Renal cortex interstitium (tissue), 11 donors: ENCODE measurements at regions not wholly inside any gene's neighbourhood (a gene's known extent, or its start where the extent isn't known, plus 50 kb on each side); places are given as distances from the start of the nearest gene placed in this dataset.

ENCODE experiments used
- DNase-seq, 11 donors: peaks; one replicate each; pipeline ENCODE4 v3.0.0-alpha.2; 2013; ENCODE audit warnings: low read depth in 9 of 11, low spot score in 4 of 11; ENCODE audit errors: extremely low read depth in 1 of 11

GRCh38 chr10:71128311-71128980 lies 83.9 kb upstream of the UNC5B start:
- DNase-seq, result no peak

GRCh38 chr10:71131096-71131495 lies 81.3 kb upstream of the UNC5B start:
- no peak for DNase-seq

DNA sequence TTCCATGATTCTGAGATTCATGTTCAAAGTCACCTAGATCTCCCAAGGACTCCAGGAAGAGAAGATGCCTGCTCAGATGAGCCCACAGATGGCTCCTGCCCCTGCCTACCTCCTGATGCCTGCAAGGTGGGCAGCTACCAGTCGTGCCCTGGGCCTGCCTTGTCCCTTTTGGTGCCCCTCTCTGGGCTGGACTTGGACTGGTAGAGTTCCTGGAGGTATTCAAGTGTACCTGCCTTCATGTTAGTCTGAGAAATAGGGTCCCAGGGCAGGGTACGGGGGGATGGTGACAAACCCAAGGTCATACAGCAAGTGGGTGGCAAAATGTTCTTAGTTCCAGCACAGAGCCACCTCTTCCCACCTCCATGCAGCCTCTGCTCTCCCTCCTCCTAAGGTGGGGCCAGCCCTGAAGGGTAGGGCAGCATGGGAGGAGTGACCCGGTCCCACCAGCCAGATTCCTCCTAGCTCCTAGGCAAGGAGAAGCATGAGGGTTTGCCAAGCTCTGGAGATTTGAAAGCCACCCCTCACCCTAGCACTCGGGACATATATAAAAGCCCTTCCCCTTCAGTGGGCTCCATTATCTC lies 80.8 kb upstream of the UNC5B start:
- DNase-seq, result no peak

DNA sequence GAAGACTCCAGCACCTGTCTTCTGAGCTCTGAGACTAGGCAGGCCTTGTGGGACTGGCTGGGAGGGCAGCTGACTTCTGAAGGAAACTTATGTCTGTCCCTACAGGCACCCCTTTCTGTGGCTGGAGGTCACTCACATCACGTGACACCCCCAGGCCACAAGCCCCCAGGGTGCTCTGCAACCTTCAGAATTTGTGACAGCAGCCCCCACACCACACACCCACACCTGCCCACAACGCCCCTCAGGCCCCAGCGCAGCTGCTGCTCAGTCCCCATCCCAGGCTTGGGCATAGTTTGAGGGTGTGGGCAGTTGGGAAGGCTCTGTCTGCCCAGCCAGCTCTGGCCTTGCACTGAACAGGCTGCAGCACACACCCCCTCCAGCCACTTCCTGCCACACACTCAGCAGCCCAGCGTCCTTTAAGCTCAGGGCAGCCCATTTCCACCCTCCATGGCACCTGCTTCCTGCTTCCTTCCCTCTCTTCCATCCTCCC lies 80.0 kb upstream of the UNC5B start:
- no peak for DNase-seq

- no peak for DNase-seq
These were observed 78.4 kb upstream of the UNC5B start for GRCh38 chr10:71133710-71134686.

- DNase-seq, result no peak
These were observed 77.6 kb upstream of the UNC5B start for GRCh38 chr10:71134732-71135211.

- DNase-seq, result no peak
These were observed 77.1 kb upstream of the UNC5B start for GRCh38 chr10:71135236-71135635.

DNA sequence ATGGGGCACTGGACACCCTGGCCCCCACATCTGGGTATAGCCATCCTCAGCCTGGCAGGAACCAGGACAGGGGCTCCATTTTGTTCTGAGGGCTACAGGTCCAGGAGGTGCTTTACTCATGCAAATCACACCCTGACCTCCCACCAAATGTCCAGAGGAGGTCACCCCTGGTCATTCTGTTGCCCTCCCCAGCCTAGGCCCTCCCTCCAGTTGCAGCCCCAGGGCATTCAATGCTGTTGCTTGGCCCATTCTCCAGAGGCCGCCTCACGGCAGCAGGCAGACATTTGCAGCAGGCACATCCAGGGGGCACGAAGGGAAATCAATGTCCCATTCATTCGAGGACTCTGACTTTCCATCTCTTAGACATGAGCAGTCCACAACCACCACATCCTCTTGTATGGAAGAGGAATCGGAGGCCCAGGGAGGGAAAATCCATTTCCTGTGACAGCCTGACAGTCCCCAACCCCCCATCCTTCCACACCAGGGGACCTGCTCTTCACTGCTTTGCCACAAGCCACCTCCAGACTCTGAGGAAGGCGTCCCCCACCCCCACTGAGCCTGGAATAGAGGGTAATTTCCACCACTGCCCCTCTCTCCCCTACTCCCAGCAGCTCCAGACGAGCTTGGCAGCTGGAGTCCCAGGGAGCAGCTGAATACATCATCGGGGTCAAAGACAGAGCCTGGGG lies 76.2 kb upstream of the UNC5B start:
- DNase-seq, result no peak

GRCh38 chr10:71137701-71138100 lies 74.7 kb upstream of the UNC5B start:
- no peak for DNase-seq

DNA sequence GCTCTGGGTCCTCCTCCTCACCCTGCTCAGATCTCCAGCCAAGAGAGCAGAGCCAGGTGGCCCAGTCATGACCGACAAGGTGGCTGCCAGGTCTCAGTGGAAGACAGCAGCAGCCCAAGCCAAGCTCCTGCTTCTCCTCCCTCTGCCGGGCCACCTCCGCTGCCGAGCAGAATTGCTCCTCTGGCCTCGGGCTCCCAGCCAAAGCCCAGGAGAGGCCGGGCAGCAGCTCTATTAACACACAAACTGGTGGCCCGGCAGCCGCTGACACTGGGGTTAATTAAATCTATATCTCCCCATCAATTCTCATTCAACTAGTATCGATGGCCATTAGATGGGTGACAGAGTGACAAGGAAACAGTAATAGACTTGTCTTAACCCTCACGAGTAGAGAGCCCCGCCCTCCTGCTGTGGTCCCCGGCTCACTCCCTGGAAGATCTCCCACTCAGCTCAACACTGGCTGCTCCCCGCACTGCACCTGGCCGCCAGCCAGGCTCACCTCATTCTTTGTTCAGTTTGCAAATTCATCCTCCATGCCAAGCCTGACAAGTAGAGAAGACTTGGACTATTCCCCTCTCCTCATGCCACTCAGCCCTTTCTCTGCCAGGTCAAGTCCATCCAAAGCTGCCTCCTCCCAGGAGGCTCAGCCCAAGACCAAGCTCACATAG lies 74.1 kb upstream of the UNC5B start:
- DNase-seq, result no peak

GRCh38 chr10:71141528-71141927 lies 70.8 kb upstream of the UNC5B start:
- DNase-seq, result no peak

GRCh38 chr10:71143170-71143569 lies 69.2 kb upstream of the UNC5B start:
- no peak for DNase-seq

DNA sequence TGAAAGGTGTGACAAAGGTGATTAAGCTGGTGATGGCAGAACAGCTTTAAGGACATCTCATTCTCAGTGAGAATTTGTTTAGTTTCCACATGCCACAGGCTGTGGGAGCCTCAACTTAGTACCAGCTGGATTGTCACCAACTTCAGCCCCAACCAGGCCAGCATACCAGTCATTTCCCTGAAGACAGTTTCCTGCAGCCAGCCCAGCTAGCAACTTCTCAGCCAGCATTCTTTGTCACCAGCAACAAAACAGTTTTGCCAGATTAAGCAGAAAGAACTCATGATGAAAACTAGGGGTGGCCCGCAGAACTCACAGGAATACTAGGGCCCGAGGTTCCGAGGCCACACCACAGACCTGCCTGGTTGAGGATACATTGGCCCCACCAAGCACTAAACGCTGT lies 68.8 kb upstream of the UNC5B start:
- no peak for DNase-seq

DNA sequence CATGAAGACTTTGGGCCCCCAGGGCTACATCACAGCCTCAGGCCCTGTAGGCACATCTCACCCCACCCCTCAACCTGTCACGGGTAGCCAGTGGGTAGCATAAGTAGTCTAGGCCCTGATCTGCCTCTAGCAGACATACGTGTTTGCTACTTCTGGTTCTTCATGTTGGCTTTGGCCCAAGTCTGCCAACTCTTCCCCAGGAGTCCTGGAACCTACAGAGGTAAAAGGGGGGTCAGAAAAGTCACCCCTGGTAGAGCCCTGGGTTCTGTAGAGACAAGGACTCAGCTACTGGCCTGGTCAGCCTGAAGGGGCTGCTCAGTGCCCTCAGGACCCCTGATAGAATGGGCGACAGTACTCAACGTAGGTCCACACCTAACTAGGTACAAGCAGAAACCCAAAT lies 67.5 kb upstream of the UNC5B start:
- DNase-seq, result no peak

DNA sequence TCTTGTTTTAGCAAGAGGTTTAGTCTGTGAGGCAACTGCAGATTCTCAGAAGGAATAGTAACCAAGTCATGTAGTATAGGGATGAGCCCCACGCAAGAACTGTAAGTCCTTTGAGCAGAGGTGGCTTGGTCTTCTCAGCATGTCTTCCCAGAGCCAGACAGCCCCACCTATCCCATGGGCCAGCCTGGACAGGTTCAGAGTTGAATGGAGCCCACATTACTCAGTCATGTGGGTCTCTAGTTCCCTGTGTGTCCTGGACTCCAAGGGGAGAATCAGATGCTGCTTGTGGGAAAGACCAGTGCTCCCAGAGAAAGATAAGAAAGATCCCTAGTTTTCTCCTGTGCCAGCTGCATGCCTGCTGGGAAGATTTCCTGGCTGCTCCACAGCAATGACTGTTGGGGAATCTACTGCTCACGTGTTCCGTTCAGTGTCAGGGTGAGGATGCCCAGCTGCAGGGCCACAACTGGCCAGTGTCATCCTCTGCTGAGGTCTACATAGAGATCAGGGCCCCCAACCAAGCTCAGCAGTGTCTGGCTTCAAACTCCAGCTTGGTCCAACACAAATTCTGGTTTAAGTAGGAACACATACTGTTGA lies 66.9 kb upstream of the UNC5B start:
- no peak for DNase-seq

DNA sequence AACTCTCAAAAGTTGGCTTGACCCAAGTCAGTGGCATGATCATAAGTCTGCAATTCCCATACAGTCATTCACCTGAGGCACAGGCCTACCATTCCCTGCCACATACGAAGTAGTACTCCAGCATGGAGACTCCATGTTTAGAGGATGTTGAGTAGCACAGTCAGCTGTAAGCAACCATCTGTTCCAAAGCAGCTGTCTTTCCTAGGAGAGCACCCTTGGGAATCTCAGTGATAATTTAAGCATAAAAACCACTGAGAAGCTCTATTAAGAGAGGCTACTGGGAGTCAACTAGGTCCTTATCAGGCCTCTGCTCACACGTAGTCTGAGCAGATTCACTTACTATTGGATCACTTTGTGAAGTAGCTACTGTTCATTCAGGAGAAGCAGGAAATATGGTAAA lies 61.6 kb upstream of the UNC5B start:
- no peak for DNase-seq

GRCh38 chr10:71152043-71152442 lies 60.3 kb upstream of the UNC5B start:
- no peak for DNase-seq

GRCh38 chr10:71156436-71156835 lies 55.9 kb upstream of the UNC5B start:
- peak in 3 of 11 donors; percentile 29 to 56 (median 43) for DNase-seq
